ENCODE measurements at regions not wholly inside any gene's neighbourhood (a gene's known extent, or its start where the extent isn't known, plus 50 kb on each side); places are given as distances from the start of the nearest gene placed in this dataset.
"Not testable (repeated sequence)": the region's sequence is repeated elsewhere in the genome, so short reads cannot be mapped to it uniquely, and the experiment has no call there.

DNA sequence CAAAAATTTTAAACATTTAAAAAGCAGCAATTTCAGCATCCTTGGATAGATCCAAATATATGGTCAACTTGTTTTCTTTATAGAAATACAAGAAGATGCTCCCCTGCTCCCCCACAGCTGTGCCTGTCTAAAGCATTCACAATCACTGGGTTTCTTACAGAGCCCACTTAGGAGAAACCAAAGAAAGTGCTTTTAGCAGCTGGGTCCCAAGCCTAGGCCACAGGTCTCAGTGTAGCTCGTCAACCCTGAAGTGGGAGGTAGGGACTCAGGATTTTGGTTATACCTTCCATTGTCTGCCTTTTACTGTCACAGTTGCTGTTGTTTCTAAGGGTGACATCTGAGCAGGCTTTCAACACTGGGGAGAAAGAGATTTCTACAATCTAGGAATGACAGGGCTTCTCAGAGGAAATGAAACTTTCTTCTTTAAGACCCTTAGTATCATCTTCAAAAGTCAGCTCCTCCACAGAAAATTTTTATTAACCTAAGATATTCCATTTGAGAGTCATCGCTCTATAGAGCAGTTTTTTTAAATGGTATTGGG is 199.3 kb upstream of the CMC1 start:
- DNase-seq, result no peak

DNA sequence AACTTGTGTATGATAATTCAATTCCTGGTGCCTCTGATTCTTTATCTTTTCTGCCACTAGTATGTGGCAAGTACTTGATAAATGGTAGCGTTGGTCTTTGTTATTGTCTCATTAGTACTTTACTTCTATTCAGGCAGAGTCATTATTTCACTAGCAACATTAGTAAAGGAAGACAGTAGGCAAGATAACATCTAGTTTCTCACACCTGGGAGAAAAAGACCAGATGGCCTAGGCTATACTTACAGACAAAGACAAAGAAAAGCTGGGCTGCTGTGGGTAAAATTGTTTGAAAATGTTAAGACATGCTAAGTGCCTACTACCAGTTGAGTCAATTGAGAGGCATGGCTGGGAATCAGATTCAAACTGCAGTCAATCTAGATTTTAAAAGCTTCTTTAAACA is 198.7 kb upstream of the CMC1 start:
- no peak for DNase-seq

DNA sequence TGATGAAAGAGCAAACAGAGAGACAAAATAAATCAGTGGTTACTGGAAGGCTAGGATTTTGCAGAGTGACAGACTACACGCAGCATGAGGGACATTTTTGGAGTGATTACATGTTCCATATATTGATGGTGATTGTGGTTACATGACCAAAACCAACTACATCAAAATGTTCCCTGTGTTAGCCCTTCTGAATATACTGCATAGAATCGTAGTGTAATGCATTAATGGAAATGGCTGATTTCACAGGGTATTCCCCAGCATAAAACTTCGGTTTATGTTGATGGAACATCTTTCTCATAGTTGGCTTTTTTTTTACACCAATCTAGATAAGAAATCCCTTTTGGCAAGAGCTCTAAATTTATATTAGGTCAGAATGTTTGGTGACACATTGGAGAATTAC is 191.3 kb upstream of the CMC1 start:
- no peak for DNase-seq

DNA sequence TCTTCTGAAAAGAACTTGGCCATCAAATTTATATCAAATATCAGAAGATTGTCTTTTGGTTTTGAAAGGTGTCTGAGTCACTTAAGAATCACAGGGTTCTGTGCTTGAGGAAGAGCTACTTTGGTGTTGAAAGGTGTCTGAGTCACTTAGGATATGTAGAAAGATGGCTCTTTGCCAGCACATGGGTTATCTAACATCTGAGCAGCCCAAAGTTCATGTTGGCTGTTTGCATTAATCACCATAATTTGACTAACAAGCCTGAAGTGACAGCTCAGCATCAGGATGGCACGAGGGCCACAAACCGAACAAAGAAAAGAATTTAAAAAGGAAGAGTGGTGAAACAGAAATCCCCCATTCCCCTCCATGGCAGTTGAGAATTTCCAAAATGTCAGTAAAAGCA is 190.5 kb upstream of the CMC1 start:
- peak; percentile 32 for DNase-seq

DNA sequence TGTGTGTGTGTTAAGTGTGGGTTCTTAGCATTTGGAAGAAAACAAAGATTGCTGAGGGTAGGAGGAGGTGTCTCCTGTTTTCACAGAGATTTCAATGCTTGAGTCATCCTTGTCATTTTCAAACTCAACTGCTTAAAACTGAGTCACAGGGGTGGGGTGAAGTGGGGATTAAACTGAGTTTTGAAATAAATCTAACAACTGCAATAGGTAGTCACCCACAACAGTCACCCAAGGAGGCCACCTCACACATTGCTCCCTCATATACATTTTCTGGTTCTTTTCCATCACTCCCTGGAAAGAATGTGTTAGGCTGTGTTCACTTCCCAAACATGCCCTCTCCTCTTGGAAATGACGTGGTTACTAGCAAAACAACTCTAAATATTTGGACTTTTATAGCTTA is 187.7 kb upstream of the CMC1 start:
- peak; percentile 23 for DNase-seq

DNA sequence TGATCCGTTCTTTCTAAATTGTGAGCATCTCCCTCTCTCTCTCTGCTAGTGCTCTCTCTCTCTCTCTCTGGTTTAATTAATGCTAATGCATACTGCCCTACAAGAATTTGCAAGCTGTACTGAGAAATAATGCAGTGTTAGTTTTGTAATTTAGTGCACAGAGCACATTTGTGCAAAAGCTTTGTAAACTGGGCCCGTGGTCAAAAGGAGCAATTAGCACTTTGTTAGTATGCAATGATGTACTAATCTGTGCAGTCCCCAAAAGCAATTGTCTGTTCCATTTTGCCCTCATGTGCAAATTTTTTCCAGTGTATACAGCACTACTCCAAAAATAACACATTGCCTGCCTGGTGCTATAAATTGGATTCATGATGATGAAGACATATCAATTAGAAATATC is 184.6 kb upstream of the CMC1 start:
- no peak for DNase-seq

DNA sequence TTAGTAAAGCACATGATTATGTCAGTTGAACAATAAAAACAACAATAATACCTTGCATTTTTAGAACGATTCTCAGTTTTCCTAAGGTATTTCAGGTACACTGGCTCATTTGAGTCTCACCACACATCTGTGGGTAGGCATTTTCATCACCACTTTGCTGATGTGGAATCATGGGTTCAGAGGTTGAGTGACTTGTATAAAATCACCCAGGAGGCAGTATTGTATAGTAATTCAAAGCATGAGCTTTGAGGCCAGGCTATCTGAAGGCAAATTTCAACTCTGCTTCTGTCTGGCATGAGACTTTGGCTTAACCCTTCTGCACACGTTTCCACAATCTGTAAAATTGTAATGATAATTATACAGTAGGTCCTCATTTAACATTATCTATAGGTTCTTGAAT is 183.9 kb upstream of the CMC1 start:
- DNase-seq, result no peak

DNA sequence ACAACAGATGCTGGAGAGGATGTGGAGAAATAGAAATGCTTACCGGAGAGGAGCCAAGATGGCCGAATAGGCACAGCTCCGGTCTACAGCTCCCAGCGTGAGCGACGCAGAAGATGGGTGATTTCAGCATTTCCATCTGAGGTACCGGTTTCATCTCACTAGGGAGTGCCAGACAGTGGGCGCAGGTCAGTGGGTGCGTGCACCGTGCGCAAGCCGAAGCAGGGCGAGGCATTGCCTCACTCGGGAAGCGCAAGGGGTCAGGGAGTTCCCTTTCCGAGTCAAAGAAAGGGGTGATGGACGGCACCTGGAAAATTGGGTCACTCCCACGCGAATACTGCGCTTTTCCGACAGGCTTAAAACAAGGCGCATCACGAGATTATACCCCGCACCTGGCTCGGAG is 182.2 kb upstream of the CMC1 start:
- DNase-seq, result not testable (repeated sequence)

DNA sequence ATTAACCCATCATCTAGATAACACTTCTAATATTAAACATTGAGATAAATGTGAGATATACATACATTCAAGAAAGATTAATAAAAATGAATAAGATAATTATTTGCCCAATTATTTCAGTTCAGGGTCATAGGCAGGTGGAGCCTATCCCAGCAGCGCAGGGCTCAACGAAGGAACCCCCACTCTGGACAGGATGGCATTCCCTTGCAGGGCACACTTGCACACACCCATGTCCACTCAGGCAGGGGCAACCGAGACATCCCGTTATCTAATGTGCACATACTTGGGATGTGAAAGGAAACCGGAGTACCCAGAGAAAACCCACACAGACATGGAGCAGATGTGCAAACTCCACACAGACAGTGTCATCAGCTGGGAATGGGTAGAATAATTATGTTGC is 175.4 kb upstream of the CMC1 start:
- no peak for DNase-seq

DNA sequence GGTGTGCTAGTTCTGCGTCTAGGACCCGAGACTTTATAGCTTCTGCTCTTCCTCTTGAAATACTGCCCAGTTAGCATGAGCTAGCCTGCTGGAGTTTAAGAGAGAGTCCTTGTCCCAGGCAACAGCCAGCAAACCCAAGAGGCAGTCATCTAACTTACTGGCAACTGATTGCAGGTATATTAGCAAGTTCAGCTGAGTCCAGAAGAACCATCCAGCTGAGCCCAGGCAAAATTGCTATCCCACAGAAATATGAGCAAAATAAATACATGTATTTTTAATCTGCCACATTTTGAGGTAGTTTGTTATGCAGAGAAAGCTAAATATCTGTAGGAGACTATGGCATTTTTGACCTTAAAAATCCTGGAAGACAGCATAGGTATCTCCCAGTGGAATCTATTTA is 174.4 kb upstream of the CMC1 start:
- DNase-seq, result no peak

DNA sequence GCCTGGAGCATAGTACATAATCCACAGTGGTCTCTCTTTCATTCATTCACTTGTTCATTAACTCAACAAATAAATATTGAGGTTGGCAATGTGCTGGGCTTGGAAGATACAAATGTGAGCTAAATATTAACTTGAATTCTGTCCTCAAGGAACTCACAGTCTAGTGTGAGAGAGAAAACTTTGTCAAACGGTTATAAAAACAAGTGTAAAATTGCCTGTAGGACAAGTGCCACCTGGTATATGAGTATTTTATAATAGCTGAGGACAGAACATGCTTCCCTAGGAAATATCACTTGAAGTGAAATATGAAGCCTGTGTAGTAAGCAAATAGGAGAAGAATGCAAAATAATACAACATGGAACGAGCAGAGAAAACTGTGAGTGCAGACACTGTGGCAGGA is 173.1 kb upstream of the CMC1 start:
- no peak for DNase-seq

DNA sequence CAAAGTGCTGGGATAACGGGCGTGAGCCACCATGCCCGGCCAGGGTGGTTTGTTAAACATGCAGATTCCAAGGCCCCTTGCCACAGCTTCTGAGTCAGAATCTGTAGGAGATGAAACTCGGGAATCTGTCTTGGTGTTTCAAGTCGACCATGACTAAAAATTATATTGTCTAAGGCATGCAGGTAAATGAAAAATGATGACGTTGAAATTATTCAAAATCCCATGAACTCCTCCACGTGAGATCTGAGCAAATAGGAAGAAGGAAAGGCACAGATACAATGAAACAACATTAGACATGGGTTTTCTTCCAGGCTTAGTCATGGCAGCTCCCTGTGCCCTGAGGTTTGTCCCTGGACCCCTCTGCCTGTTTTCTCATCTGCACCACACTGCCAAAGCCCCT is 172.0 kb upstream of the CMC1 start:
- no peak for DNase-seq

DNA sequence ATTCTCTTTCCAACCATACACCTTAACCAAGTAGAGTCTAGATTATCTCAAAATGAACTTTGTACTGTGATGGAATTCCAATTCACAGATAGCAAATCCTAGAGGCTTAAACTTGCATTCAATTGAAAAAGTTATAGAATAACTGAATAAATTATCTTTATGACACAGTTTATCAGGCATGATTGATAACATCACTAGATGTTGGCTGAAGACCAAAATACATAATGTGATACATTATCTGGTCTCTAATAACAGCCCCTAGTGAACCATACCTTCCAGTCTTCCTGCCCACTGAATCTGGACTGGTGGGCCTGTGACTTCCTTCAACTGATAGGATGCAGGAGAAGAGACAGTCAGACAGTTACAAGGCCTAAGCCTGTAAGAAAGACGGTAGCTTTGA is 165.2 kb upstream of the CMC1 start:
- no peak for DNase-seq

DNA sequence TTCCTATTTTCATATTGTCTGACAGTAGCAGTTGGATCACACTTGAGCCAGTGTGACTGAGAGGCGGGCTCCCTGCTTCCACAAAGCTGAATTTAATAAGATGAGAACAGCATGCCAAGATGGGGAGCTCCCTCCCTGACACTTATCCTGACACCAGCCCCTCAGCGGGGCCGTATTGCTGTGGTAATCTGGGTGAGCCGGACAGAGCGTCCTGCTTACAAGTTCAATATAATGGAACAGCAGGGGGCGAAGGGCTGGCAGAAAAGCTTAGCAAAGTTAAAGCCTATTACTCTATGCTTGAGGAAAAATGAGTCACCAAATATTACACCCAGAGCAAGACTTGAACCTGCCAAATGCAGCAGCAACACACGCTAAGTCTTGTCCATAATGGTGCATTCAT is 163.8 kb upstream of the CMC1 start:
- DNase-seq, result no peak

DNA sequence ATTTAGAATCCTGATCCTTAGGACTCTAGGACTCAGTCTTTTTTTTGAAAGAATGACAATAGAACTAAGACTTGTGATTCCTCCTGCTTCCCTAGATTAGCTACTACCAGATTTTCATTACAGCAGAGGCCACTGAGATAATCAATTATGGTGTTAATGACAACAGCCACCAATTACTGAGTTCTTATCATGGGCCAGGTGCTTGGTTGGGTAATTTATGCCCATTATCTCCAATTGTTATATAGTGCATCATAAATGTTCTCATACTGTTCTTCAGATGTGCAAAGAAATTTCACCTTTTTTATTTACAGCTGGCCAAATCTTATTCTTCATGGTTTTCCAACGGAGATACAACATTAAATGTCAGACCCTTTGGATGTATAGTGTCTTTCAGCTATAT is 162.9 kb upstream of the CMC1 start:
- no peak for DNase-seq

DNA sequence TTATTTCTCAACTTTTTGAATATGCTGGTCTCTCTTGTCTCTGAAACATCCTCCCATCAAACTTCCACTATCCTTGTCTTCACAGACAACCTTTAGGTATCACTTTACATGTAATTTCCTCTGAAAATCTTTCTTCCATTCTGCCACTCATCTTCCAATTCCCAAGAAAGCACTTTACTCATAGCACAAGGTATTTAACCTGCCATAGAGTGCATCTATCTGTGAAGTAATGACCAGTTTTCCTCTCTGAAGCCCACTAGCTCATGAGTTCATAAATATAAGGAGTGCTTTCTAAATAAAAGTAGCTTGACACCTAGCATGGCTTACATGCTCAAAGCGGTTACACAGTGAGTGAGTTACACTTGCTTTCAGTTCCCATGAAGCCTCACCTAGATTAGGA is 160.7 kb upstream of the CMC1 start:
- DNase-seq, result no peak

DNA sequence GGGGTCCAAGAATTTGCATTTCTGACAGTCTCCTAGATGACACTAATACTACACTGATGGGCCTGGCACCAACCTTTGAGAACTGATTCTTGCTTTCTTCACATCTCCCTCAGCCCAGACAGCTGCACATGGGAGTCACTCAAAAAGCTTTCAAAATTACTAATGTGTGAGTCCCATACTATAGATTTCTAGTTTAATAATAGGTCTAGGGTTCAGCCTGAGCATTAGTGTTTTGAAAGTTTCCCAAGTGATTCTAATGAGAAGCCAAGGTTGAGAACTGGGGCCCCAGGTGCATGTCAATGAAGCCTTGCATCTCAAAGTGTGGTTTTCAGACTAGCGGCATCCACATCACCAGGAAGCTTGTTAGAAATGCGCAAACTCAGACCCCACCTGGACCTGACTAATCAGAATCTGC is 159.9 kb upstream of the CMC1 start:
- DNase-seq, result no peak

DNA sequence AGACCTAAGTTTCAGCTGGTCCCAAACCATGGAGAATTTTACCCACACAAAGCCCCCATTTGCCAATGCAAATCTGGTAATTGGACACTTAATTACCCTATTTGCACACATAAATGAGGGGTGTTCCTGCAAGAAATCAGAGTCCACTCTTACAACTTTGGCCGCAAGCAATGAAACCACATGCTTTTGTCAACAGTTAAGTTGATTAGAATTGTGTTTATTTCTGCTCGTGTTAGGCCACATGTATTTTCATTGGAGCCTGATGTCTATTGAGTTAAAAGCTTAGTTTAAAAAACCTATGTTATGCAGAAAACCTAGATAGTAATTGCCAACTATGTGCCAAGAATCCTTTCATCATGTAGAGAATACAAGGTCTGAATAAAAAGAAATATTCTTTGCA is 153.8 kb upstream of the CMC1 start:
- DNase-seq, result no peak

DNA sequence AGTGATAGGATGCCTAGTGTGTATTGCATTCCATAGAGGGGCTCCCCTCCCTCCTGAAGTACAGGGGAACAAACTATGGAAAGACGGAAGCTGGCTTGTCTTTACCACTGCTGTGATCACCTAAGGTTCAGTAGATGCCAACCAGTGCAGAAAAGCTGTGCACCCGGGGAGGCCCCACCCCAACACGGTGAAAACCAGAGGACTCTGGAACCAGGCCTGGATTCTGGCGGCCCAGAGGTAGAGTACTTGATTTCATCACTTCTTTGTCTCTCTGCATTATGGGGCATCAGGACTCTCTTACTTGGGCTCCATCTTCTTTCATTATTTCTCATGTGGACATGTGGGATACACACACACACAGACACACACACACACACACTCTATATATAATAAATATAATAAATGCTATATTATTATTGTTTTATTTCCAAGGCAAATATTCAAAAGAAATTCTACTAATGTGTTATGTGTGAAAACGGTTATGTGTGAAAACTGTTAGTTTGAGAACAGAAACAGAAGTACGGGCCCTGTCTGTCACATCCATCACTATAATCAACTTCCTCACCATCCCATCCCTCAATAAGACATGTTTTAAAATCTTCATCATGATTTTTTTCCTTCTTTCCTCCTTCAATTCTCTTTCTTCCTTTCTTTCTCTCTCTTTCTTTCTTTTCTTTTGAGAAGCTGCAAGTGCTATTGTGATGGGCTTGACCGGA is 152.4 kb upstream of the CMC1 start:
- DNase-seq, result no peak

DNA sequence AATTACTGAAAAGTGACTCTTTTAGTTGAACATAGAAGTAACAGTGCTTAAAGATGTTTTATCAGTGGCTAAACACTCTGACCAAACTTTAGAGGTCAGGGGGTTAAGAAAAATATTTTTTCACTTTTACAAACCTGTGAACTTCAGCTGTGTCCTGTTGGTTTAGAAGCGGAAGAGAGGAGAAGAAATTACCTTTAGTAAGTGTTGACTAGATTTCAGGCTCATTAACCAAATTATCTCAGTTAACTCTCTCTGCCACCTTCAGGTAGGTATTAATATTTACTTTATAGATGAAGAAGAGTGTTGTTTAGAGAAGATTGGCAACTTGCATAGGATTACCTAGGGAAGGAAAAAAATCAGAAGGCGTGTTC is 151.9 kb upstream of the CMC1 start:
- DNase-seq, result no peak

DNA sequence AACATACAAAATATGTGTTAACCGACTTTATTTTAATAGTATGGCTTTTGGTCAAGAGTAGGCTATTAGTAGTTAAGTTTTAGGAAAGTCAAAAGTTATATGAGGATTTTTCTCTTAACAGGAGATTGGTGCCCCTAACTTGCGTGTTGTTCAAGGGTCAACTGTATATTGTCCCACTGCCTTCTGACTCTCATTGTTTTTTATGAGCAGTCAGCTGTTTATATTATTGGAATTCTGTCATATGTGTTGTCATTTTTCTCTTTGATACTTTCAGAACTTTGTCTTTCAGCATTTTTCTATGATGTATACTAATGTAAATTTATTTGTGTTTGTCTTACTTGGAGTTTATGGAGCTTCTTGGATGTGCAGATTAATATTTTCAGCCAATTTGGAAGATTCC is 142.1 kb upstream of the CMC1 start:
- no peak for DNase-seq

DNA sequence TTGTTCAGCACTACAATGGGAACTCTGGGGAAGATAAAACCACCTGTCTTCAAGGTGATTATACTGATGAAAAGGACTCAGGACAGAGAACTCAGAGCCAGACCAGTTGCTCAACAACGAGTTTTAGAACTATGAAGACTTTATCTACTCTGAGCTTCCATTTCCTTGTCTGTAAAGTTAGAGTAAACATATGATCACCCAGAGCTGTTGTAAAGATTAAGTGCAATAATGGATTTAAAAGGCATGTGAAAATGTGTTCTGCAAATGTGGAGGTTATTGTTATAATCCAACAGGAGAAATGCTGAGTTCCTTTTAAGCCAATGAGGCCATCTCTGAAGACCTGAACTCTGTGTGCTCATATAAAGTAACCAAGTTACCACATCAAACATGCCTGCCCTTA is 139.7 kb upstream of the CMC1 start:
- DNase-seq, result no peak

DNA sequence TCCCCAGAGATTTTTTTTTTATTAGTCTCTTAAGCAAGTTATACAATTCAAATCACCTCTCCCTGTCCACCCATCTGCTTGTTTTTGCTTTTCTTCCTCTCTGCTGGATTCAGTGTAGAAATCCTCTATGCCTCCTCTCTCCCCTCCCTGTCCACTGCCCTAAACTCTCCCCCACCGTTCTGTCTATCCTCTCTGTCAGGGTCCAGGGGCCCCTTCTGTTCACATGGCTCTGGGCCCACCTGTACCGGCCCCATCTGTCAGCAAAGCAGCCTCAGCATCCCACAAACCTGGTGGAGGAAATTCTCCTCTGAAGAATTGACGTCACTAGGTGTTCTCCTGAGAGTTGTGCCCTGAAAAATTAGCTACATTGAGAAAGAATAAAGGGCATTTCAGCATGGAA is 137.6 kb upstream of the CMC1 start:
- DNase-seq, result no peak

DNA sequence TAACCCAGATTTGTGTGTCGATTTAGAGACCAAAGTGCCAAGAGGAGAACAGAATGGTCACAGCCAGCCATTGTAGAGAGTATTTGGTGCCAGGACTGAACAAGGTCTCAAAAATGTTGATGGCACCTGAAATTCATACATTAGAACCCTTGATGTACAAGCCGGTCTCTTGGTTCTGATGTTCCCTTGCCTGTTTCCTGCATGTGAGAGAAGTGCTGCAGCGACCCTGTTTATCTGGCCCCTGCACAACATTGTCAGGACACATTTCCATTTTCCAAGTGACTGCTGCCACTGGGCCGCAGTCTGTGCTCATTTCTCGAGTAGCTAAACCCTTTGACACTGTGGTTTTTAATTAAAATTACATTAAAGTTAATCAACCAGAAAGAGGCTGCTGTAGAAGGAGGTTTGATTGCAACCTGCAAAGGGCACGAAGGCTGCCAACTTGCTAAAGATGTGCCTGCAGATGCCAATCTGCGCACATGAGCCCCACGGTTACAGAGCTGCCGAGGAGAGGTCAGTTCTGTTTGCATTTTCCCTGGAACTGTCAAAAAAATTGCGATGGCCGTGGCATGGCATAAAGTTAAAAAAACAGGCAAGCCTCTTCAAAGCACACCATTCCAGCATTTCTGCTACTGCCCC is 136.4 kb upstream of the CMC1 start:
- no peak for DNase-seq

DNA sequence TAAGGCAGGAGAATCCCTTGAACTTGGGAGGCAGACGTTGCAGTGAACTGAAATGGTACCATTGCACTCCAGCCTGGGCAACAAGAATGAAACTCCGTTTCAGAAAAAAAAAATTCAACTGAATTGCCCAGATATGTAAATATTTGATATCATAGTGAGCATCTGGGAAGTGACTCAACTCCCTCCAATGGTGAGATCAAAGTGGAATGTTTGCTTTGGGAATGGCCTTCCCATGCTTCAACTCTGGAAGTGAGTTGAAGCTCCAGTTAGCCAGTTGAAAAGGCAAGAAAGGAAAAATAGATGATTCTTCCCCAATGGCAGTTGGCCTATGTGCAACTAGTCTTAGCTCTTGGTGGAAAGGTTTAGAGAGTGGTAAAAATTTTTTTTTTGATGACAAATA is 131.6 kb upstream of the CMC1 start:
- no peak for DNase-seq
